Chondrocyte (in vitro differentiated cells): ENCODE measurements at regions not wholly inside any gene's neighbourhood (a gene's known extent, or its start where the extent isn't known, plus 50 kb on each side); places are given as distances from the start of the nearest gene placed in this dataset.

Source experiments
- DNase-seq: peaks from one replicate; pipeline ENCODE4 v3.0.0; 2021; ENCODE audit warnings: mixed read lengths, low spot score
- H3K27ac Mint-ChIP-seq: one replicate; pipeline ENCODE4 v1.8.0; 2021; ENCODE audit warnings: mild to moderate bottlenecking, moderate library complexity, mixed read lengths; ENCODE audit not compliant: unreplicated experiment
- H3K27me3 Mint-ChIP-seq: 2 replicates; pipeline ENCODE4 v1.8.0; 2021; ENCODE audit warnings: low read depth, mixed read lengths
- H3K36me3 Mint-ChIP-seq: 2 replicates; pipeline ENCODE4 v1.8.0; 2021; ENCODE audit warnings: low read depth, mixed read lengths
- H3K4me1 Mint-ChIP-seq: 2 replicates; pipeline ENCODE4 v1.8.0; 2021; ENCODE audit warnings: low read depth, mild to moderate bottlenecking, mixed read lengths
- H3K4me3 Mint-ChIP-seq: one replicate; pipeline ENCODE4 v1.8.0; 2021; ENCODE audit warnings: mild to moderate bottlenecking, moderate library complexity, mixed read lengths; ENCODE audit not compliant: unreplicated experiment
- H3K9me3 Mint-ChIP-seq: 2 replicates; pipeline ENCODE4 v1.8.0; 2021; ENCODE audit warnings: low read depth, mixed read lengths
- CTCF ChIP-seq: fragments of 200-600 bp; sonication (generic); IDR thresholded peaks from 2 replicates; pipeline ENCODE4 v1.5.0; 2021; ENCODE audit warnings: antibody characterized with exemption, mild to moderate bottlenecking, moderate library complexity

- no peak overlapping the region for H3K27ac Mint-ChIP-seq
- H3K4me1 Mint-ChIP-seq: peaks cover 4% of the 10 kb centered on the region
- no peaks in the 10 kb centered on the region for H3K36me3 Mint-ChIP-seq
- peaks cover 10% of the 10 kb centered on the region for H3K9me3 Mint-ChIP-seq
- no peak overlapping the region for H3K4me3 Mint-ChIP-seq
- DNase-seq: no peak
- peaks cover 10% of the 10 kb centered on the region for H3K27me3 Mint-ChIP-seq
- no peak for TF ChIP-seq CTCF
Observed at GRCh38 chr11:80167766-80168165, 726.9 kb upstream of the TENM4 start.

GRCh38 chr11:80165744-80166143 lies 724.9 kb upstream of the TENM4 start:
- H3K27me3 Mint-ChIP-seq: peaks cover 10% of the 10 kb centered on the region
- peaks cover 9% of the 10 kb centered on the region for H3K9me3 Mint-ChIP-seq
- no peak for TF ChIP-seq CTCF
- peaks cover 4% of the 10 kb centered on the region for H3K4me1 Mint-ChIP-seq
- H3K36me3 Mint-ChIP-seq: no peaks in the 10 kb centered on the region
- no peak overlapping the region for H3K27ac Mint-ChIP-seq
- DNase-seq: no peak
- H3K4me3 Mint-ChIP-seq: no peak overlapping the region

- Mint-ChIP-seq H3K36me3 (no peaks in the 10 kb centered on the region), H3K27me3 (peaks cover 14% of the 10 kb centered on the region), H3K4me1 (peaks cover 4% of the 10 kb centered on the region), H3K4me3 (no peak overlapping the region), H3K9me3 (no peaks in the 10 kb centered on the region), H3K27ac (no peak overlapping the region)
- no peak for DNase-seq
- TF ChIP-seq CTCF: no peak
Observed at GRCh38 chr11:80163441-80163840, 722.6 kb upstream of the TENM4 start.

- H3K4me1 Mint-ChIP-seq: peaks cover 4% of the 10 kb centered on the region
- peaks cover 17% of the 10 kb centered on the region for H3K27me3 Mint-ChIP-seq
- no peak for DNase-seq
- H3K9me3 Mint-ChIP-seq: no peaks in the 10 kb centered on the region
- H3K4me3 Mint-ChIP-seq: no peak overlapping the region
- no peak for TF ChIP-seq CTCF
- H3K27ac Mint-ChIP-seq: no peak overlapping the region
- no peaks in the 10 kb centered on the region for H3K36me3 Mint-ChIP-seq
Observed at GRCh38 chr11:80163011-80163410, 722.2 kb upstream of the TENM4 start.

GRCh38 chr11:80162387-80162786 lies 721.6 kb upstream of the TENM4 start:
- H3K4me3 Mint-ChIP-seq: no peak overlapping the region
- no peak for DNase-seq
- no peak overlapping the region for H3K27ac Mint-ChIP-seq
- H3K27me3 Mint-ChIP-seq: peaks cover 17% of the 10 kb centered on the region
- TF ChIP-seq CTCF: no peak
- peaks cover 4% of the 10 kb centered on the region for H3K4me1 Mint-ChIP-seq
- H3K9me3 Mint-ChIP-seq: no peaks in the 10 kb centered on the region
- no peaks in the 10 kb centered on the region for H3K36me3 Mint-ChIP-seq
